ENCODE measurements at regions not wholly inside any gene's neighbourhood (a gene's known extent, or its start where the extent isn't known, plus 50 kb on each side); places are given as distances from the start of the nearest gene placed in this dataset.

DNA sequence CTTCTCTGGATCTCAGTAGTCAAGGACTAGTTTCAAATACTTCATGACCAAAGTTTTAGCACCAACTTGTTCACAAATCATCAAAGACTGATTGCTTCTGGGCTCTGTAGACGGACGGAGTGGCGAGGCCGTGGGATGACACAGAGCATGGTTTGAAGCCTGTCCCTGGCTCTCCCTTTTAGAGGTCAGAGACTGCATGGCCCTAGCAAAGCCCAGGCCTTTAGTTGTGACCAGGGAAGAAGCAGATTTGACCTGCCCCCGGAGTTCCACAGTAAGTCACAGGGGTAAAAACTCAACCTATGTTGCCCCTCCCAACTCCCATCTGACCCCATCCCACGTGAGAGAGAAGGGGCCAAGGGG, 90.4 kb downstream of the SYNE3 start:
- TF ChIP-seq, protein P1, sequence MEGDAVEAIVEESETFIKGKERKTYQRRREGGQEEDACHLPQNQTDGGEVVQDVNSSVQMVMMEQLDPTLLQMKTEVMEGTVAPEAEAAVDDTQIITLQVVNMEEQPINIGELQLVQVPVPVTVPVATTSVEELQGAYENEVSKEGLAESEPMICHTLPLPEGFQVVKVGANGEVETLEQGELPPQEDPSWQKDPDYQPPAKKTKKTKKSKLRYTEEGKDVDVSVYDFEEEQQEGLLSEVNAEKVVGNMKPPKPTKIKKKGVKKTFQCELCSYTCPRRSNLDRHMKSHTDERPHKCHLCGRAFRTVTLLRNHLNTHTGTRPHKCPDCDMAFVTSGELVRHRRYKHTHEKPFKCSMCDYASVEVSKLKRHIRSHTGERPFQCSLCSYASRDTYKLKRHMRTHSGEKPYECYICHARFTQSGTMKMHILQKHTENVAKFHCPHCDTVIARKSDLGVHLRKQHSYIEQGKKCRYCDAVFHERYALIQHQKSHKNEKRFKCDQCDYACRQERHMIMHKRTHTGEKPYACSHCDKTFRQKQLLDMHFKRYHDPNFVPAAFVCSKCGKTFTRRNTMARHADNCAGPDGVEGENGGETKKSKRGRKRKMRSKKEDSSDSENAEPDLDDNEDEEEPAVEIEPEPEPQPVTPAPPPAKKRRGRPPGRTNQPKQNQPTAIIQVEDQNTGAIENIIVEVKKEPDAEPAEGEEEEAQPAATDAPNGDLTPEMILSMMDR (IDR thresholded peaks at IDR 0.05 in 4 of 5, conservative IDR thresholded peaks at IDR 0.05 in 1 of 5): no peak
- no peak for TF ChIP-seq POLR2A (IDR thresholded peaks at IDR 0.05)
